ENCODE measurements at regions not wholly inside any gene's neighbourhood (a gene's known extent, or its start where the extent isn't known, plus 50 kb on each side); places are given as distances from the start of the nearest gene placed in this dataset.
"Not testable (repeated sequence)": the region's sequence is repeated elsewhere in the genome, so short reads cannot be mapped to it uniquely, and the experiment has no call there.

GRCh38 chr5:174984863-174985262 is 260.5 kb downstream of the MSX2 start:
- H3K4me1 Mint-ChIP-seq, result no peaks in the 10 kb centered on the region
- ATAC-seq (no peak), DNase-seq (no peak)
- CTCF ChIA-PET, result no interaction called here
- H3K9me3 Mint-ChIP-seq (ENCODE audit: low read depth), result no peaks in the 10 kb centered on the region
- no peak overlapping the region for H3K4me3 Mint-ChIP-seq
- no peaks in the 10 kb centered on the region for H3K27me3 Mint-ChIP-seq
- no peak overlapping the region for H3K27ac Mint-ChIP-seq
- no peaks in the 10 kb centered on the region for H3K36me3 Mint-ChIP-seq

GRCh38 chr5:174982485-174982884 is 258.1 kb downstream of the MSX2 start:
- Mint-ChIP-seq H3K27me3 (peaks cover 5% of the 10 kb centered on the region), H3K27ac (no peak overlapping the region), H3K4me3 (no peak overlapping the region), H3K4me1 (no peaks in the 10 kb centered on the region), H3K36me3 (no peaks in the 10 kb centered on the region), H3K9me3 (ENCODE audit: low read depth) (no peaks in the 10 kb centered on the region)
- ATAC-seq (no peak), DNase-seq (no peak)
- CTCF ChIA-PET, result no interaction called here

GRCh38 chr5:174981416-174981815 is 257.0 kb downstream of the MSX2 start:
- no peak overlapping the region for H3K4me3 Mint-ChIP-seq
- CTCF ChIA-PET, result no interaction called here
- H3K9me3 Mint-ChIP-seq (ENCODE audit: low read depth), result no peaks in the 10 kb centered on the region
- H3K36me3 Mint-ChIP-seq, result no peaks in the 10 kb centered on the region
- peaks cover 5% of the 10 kb centered on the region for H3K27me3 Mint-ChIP-seq
- no peak overlapping the region for H3K27ac Mint-ChIP-seq
- no peak for DNase-seq
- H3K4me1 Mint-ChIP-seq, result no peaks in the 10 kb centered on the region
- no peak for ATAC-seq

GRCh38 chr5:174980952-174981351 is 256.6 kb downstream of the MSX2 start:
- no peak overlapping the region for H3K4me3 Mint-ChIP-seq
- CTCF ChIA-PET, result no interaction called here
- H3K36me3 Mint-ChIP-seq, result no peaks in the 10 kb centered on the region
- peaks cover 5% of the 10 kb centered on the region for H3K27me3 Mint-ChIP-seq
- ATAC-seq, result no peak
- no peak for DNase-seq
- H3K9me3 Mint-ChIP-seq (ENCODE audit: low read depth), result no peaks in the 10 kb centered on the region
- H3K4me1 Mint-ChIP-seq, result no peaks in the 10 kb centered on the region
- H3K27ac Mint-ChIP-seq, result no peak overlapping the region

GRCh38 chr5:174972291-174972690 is 247.9 kb downstream of the MSX2 start:
- Mint-ChIP-seq H3K4me3 (no peak overlapping the region), H3K27me3 (no peaks in the 10 kb centered on the region), H3K4me1 (no peaks in the 10 kb centered on the region), H3K36me3 (no peaks in the 10 kb centered on the region), H3K9me3 (ENCODE audit: low read depth) (no peaks in the 10 kb centered on the region), H3K27ac (no peak overlapping the region)
- DNase-seq (no peak), ATAC-seq (no peak)
- CTCF ChIA-PET, result no interaction called here

- H3K27me3 Mint-ChIP-seq, result no peaks in the 10 kb centered on the region
Measured at GRCh38 chr5:174971210-174971609, 246.8 kb downstream of the MSX2 start.

GRCh38 chr5:174970502-174970901 is 246.1 kb downstream of the MSX2 start:
- DNase-seq, result no peak
- Mint-ChIP-seq H3K27me3 (no peaks in the 10 kb centered on the region), H3K4me3 (no peak overlapping the region), H3K4me1 (no peaks in the 10 kb centered on the region), H3K27ac (no peak overlapping the region), H3K9me3 (ENCODE audit: low read depth) (peaks cover 4% of the 10 kb centered on the region), H3K36me3 (no peaks in the 10 kb centered on the region)
- no peak for ATAC-seq
- CTCF ChIA-PET, result interaction anchor here (0.5 kb wide), 1 partner anchor 901 kb away, joined by 3 read pairs; no protein-coding TSS in a partner anchor

More at GRCh38 chr5:174971210-174971609, 246.8 kb downstream of the MSX2 start:
- Mint-ChIP-seq H3K27ac (no peak overlapping the region), H3K4me1 (no peaks in the 10 kb centered on the region), H3K36me3 (no peaks in the 10 kb centered on the region), H3K4me3 (no peak overlapping the region), H3K9me3 (ENCODE audit: low read depth) (peaks cover 4% of the 10 kb centered on the region)
- CTCF ChIA-PET, result no interaction called here
- DNase-seq, result no peak
- no peak for ATAC-seq

- DNase-seq (no peak), ATAC-seq (no peak)
- Mint-ChIP-seq H3K27ac (no peak overlapping the region), H3K4me1 (no peaks in the 10 kb centered on the region), H3K9me3 (ENCODE audit: low read depth) (no peaks in the 10 kb centered on the region), H3K36me3 (no peaks in the 10 kb centered on the region), H3K27me3 (no peaks in the 10 kb centered on the region), H3K4me3 (no peak overlapping the region)
- CTCF ChIA-PET, result no interaction called here
Measured at GRCh38 chr5:174953871-174954270, 229.5 kb downstream of the MSX2 start.

GRCh38 chr5:174951151-174951780 is 226.9 kb downstream of the MSX2 start:
- CTCF ChIA-PET, result interaction anchor here (0.9 to 1.6 kb wide), 3 partner anchors 13 to 514 kb away, joined by 3 to 4 read pairs (median 3); partner anchors contain the start of gene DRD1
- peak; percentile 51 for ATAC-seq
- DNase-seq, result peak; percentile 65
- Mint-ChIP-seq H3K36me3 (no peaks in the 10 kb centered on the region), H3K27me3 (peaks cover 3% of the 10 kb centered on the region), H3K4me3 (no peak overlapping the region), H3K4me1 (no peaks in the 10 kb centered on the region), H3K27ac (no peak overlapping the region), H3K9me3 (ENCODE audit: low read depth) (no peaks in the 10 kb centered on the region)

GRCh38 chr5:174947548-174947947 is 223.2 kb downstream of the MSX2 start:
- H3K27me3 Mint-ChIP-seq, result peaks cover 8% of the 10 kb centered on the region
- no peaks in the 10 kb centered on the region for H3K4me1 Mint-ChIP-seq
- H3K9me3 Mint-ChIP-seq (ENCODE audit: low read depth), result no peaks in the 10 kb centered on the region
- no peak overlapping the region for H3K27ac Mint-ChIP-seq
- CTCF ChIA-PET, result interaction anchor here (1.0 kb wide), 1 partner anchor 497 kb away, joined by 3 read pairs; the partner anchor contains the start of gene DRD1
- DNase-seq (no peak), ATAC-seq (no peak)
- H3K4me3 Mint-ChIP-seq, result no peak overlapping the region
- no peaks in the 10 kb centered on the region for H3K36me3 Mint-ChIP-seq

- ATAC-seq, result no peak
- no peak overlapping the region for H3K4me3 Mint-ChIP-seq
- DNase-seq, result no peak
- H3K27me3 Mint-ChIP-seq, result peaks cover 8% of the 10 kb centered on the region
- CTCF ChIA-PET, result no interaction called here
- no peaks in the 10 kb centered on the region for H3K9me3 Mint-ChIP-seq (ENCODE audit: low read depth)
- H3K27ac Mint-ChIP-seq, result no peak overlapping the region
- no peaks in the 10 kb centered on the region for H3K36me3 Mint-ChIP-seq
- H3K4me1 Mint-ChIP-seq, result no peaks in the 10 kb centered on the region
Measured at GRCh38 chr5:174945853-174946252, 221.5 kb downstream of the MSX2 start.

- Mint-ChIP-seq H3K27ac (no peak overlapping the region), H3K4me1 (no peaks in the 10 kb centered on the region), H3K4me3 (no peak overlapping the region), H3K27me3 (peaks cover 8% of the 10 kb centered on the region), H3K36me3 (no peaks in the 10 kb centered on the region), H3K9me3 (ENCODE audit: low read depth) (no peaks in the 10 kb centered on the region)
- DNase-seq (no peak), ATAC-seq (no peak)
- CTCF ChIA-PET, result interaction anchor here (0.9 kb wide), 1 partner anchor 8 kb away, joined by 3 read pairs; no protein-coding TSS in a partner anchor
Measured at GRCh38 chr5:174943785-174944184, 219.4 kb downstream of the MSX2 start.

GRCh38 chr5:174943002-174943401 is 218.6 kb downstream of the MSX2 start:
- H3K4me1 Mint-ChIP-seq; ATAC-seq; DNase-seq; H3K4me3 Mint-ChIP-seq; H3K9me3 Mint-ChIP-seq (ENCODE audit: low read depth); H3K27me3 Mint-ChIP-seq; H3K27ac Mint-ChIP-seq; H3K36me3 Mint-ChIP-seq; CTCF ChIA-PET: not testable (repeated sequence)

- Mint-ChIP-seq H3K4me3 (no peak overlapping the region), H3K36me3 (no peaks in the 10 kb centered on the region), H3K4me1 (no peaks in the 10 kb centered on the region), H3K27me3 (peaks cover 3% of the 10 kb centered on the region), H3K9me3 (ENCODE audit: low read depth) (no peaks in the 10 kb centered on the region), H3K27ac (no peak overlapping the region)
- DNase-seq (no peak), ATAC-seq (no peak)
- CTCF ChIA-PET, result interaction anchor here (1.0 to 1.1 kb wide), 2 partner anchors 14 to 27 kb away, joined by 3 read pairs; no protein-coding TSS in a partner anchor
Measured at GRCh38 chr5:174937201-174938123, 213.1 kb downstream of the MSX2 start.
